Vagina (tissue), 2 donors: ENCODE measurements at regions not wholly inside any gene's neighbourhood (a gene's known extent, or its start where the extent isn't known, plus 50 kb on each side); places are given as distances from the start of the nearest gene placed in this dataset.

Experiments
- POLR2AphosphoS5 ChIP-seq, 2 donors: sonication (generic); formaldehyde crosslinking; IDR thresholded peaks; one replicate each; pipeline ENCODE4 v1.9.0; 2017; ENCODE audit warnings: antibody characterized with exemption in 2 of 2, mild to moderate bottlenecking in 2 of 2, low read depth in 1 of 2; ENCODE audit not compliant: insufficient read depth in 1 of 2
- TF ChIP-seq, protein P1 (sequence below), 3 experiments: fragments of 450-650 bp in 2 of 3; fragments of 200-600 bp in 1 of 3; sonication (generic) in 1 of 3; IDR thresholded peaks; one replicate each; pipeline ENCODE4 v1.5.1; 2017 to 2019; ENCODE audit warnings: antibody characterized with exemption in 3 of 3, mild to moderate bottlenecking in 2 of 3, moderate library complexity in 2 of 3

DNA sequence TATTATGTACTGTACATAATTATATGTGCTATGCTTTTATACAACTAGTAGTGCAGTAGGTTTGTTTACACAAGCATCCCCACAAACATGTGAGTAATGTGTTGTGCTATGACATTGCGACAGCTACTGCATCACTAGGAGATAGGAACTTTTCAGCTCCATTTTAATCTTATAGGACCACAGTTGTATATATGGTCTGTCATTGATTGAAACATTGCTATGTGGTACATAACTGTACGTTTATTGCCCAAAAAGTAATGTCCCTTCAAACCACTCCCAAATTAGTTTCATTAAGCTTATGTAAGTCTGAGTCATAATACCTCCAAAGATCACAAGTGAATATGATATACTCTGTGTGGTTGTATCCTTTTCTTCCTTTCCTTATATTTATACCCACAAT, 183.2 kb upstream of the POT1 start:
- TF ChIP-seq POLR2AphosphoS5 (IDR thresholded peaks at IDR 0.05; ENCODE audit: insufficient read depth in 1 of 2, low read depth in 1 of 2) = no peak
- TF ChIP-seq, protein P1, sequence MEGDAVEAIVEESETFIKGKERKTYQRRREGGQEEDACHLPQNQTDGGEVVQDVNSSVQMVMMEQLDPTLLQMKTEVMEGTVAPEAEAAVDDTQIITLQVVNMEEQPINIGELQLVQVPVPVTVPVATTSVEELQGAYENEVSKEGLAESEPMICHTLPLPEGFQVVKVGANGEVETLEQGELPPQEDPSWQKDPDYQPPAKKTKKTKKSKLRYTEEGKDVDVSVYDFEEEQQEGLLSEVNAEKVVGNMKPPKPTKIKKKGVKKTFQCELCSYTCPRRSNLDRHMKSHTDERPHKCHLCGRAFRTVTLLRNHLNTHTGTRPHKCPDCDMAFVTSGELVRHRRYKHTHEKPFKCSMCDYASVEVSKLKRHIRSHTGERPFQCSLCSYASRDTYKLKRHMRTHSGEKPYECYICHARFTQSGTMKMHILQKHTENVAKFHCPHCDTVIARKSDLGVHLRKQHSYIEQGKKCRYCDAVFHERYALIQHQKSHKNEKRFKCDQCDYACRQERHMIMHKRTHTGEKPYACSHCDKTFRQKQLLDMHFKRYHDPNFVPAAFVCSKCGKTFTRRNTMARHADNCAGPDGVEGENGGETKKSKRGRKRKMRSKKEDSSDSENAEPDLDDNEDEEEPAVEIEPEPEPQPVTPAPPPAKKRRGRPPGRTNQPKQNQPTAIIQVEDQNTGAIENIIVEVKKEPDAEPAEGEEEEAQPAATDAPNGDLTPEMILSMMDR (IDR thresholded peaks at IDR 0.05) = no peak
